NCI-H748 (cell line): ENCODE measurements at regions not wholly inside any gene's neighbourhood (a gene's known extent, or its start where the extent isn't known, plus 50 kb on each side); places are given as distances from the start of the nearest gene placed in this dataset.
"Not testable (repeated sequence)": the region's sequence is repeated elsewhere in the genome, so short reads cannot be mapped to it uniquely, and the experiment has no call there.

Experiments
- DNase-seq: peaks from one replicate; lab custom pipeline; 2025; ENCODE audit not compliant: unreplicated experiment; lab: John Stamatoyannopoulos, UW

GRCh38 chr7:108810756-108811385 lies 241.2 kb downstream of the DNAJB9 start:
- no peak for DNase-seq

GRCh38 chr7:108813251-108814014 lies 243.8 kb downstream of the DNAJB9 start:
- no peak for DNase-seq

- DNase-seq = no peak
These were observed 246.1 kb downstream of the DNAJB9 start for GRCh38 chr7:108815815-108816214.

GRCh38 chr7:108818742-108819141 lies 249.1 kb downstream of the DNAJB9 start:
- no peak for DNase-seq

GRCh38 chr7:108824840-108825580 lies 255.3 kb downstream of the DNAJB9 start:
- DNase-seq = no peak

- no peak for DNase-seq
These were observed 255.9 kb downstream of the DNAJB9 start for GRCh38 chr7:108825581-108825909.

- no peak for DNase-seq
These were observed 266.6 kb downstream of the DNAJB9 start for GRCh38 chr7:108836256-108836655.

GRCh38 chr7:108838198-108838597 lies 268.5 kb downstream of the DNAJB9 start:
- no peak for DNase-seq

- no peak for DNase-seq
These were observed 269.4 kb downstream of the DNAJB9 start for GRCh38 chr7:108839076-108839475.

- DNase-seq = no peak
These were observed 276.3 kb downstream of the DNAJB9 start for GRCh38 chr7:108845951-108846350.

- no peak for DNase-seq
These were observed 276.8 kb downstream of the DNAJB9 start for GRCh38 chr7:108846471-108846870.

- no peak for DNase-seq
These were observed 278.8 kb downstream of the DNAJB9 start for GRCh38 chr7:108848486-108848885.

- DNase-seq = no peak
These were observed 290.9 kb downstream of the DNAJB9 start for GRCh38 chr7:108860615-108861014.

- no peak for DNase-seq
These were observed 291.4 kb downstream of the DNAJB9 start for GRCh38 chr7:108861071-108861470.

GRCh38 chr7:108863227-108863848 lies 293.7 kb downstream of the DNAJB9 start:
- DNase-seq = no peak

- no peak for DNase-seq
These were observed 299.4 kb downstream of the DNAJB9 start for GRCh38 chr7:108869070-108869469.

GRCh38 chr7:108875139-108875538 lies 305.5 kb downstream of the DNAJB9 start:
- DNase-seq = peak; percentile 20

GRCh38 chr7:108890862-108891261 lies 321.2 kb downstream of the DNAJB9 start:
- no peak for DNase-seq

GRCh38 chr7:108908456-108908855 lies 338.8 kb downstream of the DNAJB9 start:
- DNase-seq = no peak

- no peak for DNase-seq
These were observed 341.3 kb downstream of the DNAJB9 start for GRCh38 chr7:108911016-108911415.

GRCh38 chr7:108920490-108920889 lies 350.8 kb downstream of the DNAJB9 start:
- DNase-seq = no peak

GRCh38 chr7:108943048-108943447 lies 373.4 kb downstream of the DNAJB9 start:
- not testable (repeated sequence) for DNase-seq
